ENCODE measurements at regions not wholly inside any gene's neighbourhood (a gene's known extent, or its start where the extent isn't known, plus 50 kb on each side); places are given as distances from the start of the nearest gene placed in this dataset.
"Not testable (repeated sequence)": the region's sequence is repeated elsewhere in the genome, so short reads cannot be mapped to it uniquely, and the experiment has no call there.

DNA sequence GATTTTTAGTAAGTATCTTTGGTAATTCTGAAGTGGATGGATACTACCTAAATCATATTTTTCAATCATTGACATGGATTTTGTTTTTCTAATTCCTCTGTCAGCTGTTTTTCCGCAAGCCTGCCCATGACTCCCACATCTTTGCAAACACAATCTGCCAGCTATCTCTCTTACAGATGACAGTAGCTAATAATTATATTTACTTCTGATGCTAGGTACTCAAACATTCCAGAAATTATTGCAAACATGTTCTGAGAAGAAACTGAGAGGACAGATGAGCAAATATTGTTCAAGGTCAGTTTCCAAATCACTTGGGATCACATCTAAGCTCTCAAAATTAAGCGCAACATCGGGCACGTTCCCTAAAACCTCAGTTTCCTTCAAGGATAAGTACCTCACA is 270.0 kb upstream of the CDH19 start:
- no peak overlapping the region for H3K4me3 Mint-ChIP-seq
- H3K9me3 Mint-ChIP-seq, result peaks cover 0 to 4% (median 0%) of the 10 kb centered on the region in 3 donors
- ChIA-PET CTCF (no interaction called here), POLR2A (no interaction called here)
- ATAC-seq (replicated peaks in 1 of 4), result no peak
- Histone ChIP-seq H3K9me3 (no peaks in the 10 kb centered on the region), H3K4me1 (ENCODE audit: control insufficient read depth in 1 of 2, extremely low read depth in 1 of 2, insufficient read depth in 2 of 2, low read length in 2 of 2) (no peaks in the 10 kb centered on the region), H3K27ac (ENCODE audit: low read length) (no peak overlapping the region), H3K4me3 (ENCODE audit: control insufficient read depth in 1 of 2, extremely low read depth in 1 of 2, low read length in 1 of 2) (no peak overlapping the region), H3K36me3 (ENCODE audit: control insufficient read depth in 2 of 2, extremely low read depth in 1 of 2, insufficient read depth in 1 of 2, low read length in 1 of 2) (no peaks in the 10 kb centered on the region), H3K27me3 (replicated peaks in 1 of 2; ENCODE audit: control insufficient read depth in 2 of 2, extremely low read depth in 1 of 2, insufficient read depth in 2 of 2, low read length in 1 of 2) (no peaks in the 10 kb centered on the region)
- no peaks in the 10 kb centered on the region for H3K36me3 Mint-ChIP-seq
- H3K27ac Mint-ChIP-seq, result no peak overlapping the region
- no peaks in the 10 kb centered on the region for H3K4me1 Mint-ChIP-seq
- no CpG with 5 or more reads among the region's 4 CpGs for WGBS (ENCODE audit: insufficient coverage)
- DNase-seq, result no peak
- H3K27me3 Mint-ChIP-seq, result no peaks in the 10 kb centered on the region

DNA sequence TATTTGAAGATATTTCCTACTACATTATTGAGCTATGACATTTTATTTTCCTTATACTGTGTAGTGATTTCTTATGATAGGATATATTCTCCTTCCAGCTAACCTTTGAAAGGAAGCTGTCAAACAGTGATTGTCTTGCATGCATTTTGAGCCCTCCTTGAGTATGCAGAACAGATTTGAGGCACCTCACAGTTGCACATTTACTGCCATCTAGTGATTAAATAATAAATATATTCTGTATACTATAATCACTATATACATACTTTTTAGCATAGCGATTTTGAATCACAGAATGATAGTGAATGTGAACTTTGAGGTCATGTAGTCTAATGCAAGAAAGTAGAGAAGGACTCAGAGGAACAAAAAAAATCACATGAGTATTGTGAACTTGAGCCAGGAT is 268.4 kb upstream of the CDH19 start:
- Histone ChIP-seq H3K36me3 (ENCODE audit: control insufficient read depth in 2 of 2, extremely low read depth in 1 of 2, insufficient read depth in 1 of 2, low read length in 1 of 2) (no peaks in the 10 kb centered on the region), H3K27me3 (replicated peaks in 1 of 2; ENCODE audit: control insufficient read depth in 2 of 2, extremely low read depth in 1 of 2, insufficient read depth in 2 of 2, low read length in 1 of 2) (no peaks in the 10 kb centered on the region), H3K27ac (ENCODE audit: low read length) (no peak overlapping the region), H3K4me1 (ENCODE audit: control insufficient read depth in 1 of 2, extremely low read depth in 1 of 2, insufficient read depth in 2 of 2, low read length in 2 of 2) (no peaks in the 10 kb centered on the region), H3K9me3 (no peaks in the 10 kb centered on the region), H3K4me3 (ENCODE audit: control insufficient read depth in 1 of 2, extremely low read depth in 1 of 2, low read length in 1 of 2) (no peak overlapping the region)
- ChIA-PET CTCF (interaction anchor here in 1 of 2 donors (0.6 kb wide), 1 partner anchor 11 kb away, joined by 3 read pairs; no protein-coding TSS in a partner anchor), POLR2A (no interaction called here)
- Mint-ChIP-seq H3K4me3 (no peak overlapping the region), H3K27me3 (no peaks in the 10 kb centered on the region), H3K27ac (no peak overlapping the region), H3K4me1 (no peaks in the 10 kb centered on the region), H3K9me3 (peaks cover 0 to 4% (median 0%) of the 10 kb centered on the region in 3 donors), H3K36me3 (no peaks in the 10 kb centered on the region)
- WGBS (ENCODE audit: insufficient coverage), result no CpG with 5 or more reads among the region's 1 CpG
- ATAC-seq (replicated peaks in 1 of 4) (no peak), DNase-seq (no peak)

GRCh38 chr18:66867653-66868052 is 263.8 kb upstream of the CDH19 start:
- Histone ChIP-seq H3K27ac (ENCODE audit: low read length) (no peak overlapping the region), H3K4me3 (ENCODE audit: control insufficient read depth in 1 of 2, extremely low read depth in 1 of 2, low read length in 1 of 2) (no peak overlapping the region), H3K36me3 (ENCODE audit: control insufficient read depth in 2 of 2, extremely low read depth in 1 of 2, insufficient read depth in 1 of 2, low read length in 1 of 2) (no peaks in the 10 kb centered on the region), H3K4me1 (ENCODE audit: control insufficient read depth in 1 of 2, extremely low read depth in 1 of 2, insufficient read depth in 2 of 2, low read length in 2 of 2) (no peaks in the 10 kb centered on the region), H3K9me3 (no peaks in the 10 kb centered on the region), H3K27me3 (replicated peaks in 1 of 2; ENCODE audit: control insufficient read depth in 2 of 2, extremely low read depth in 1 of 2, insufficient read depth in 2 of 2, low read length in 1 of 2) (no peaks in the 10 kb centered on the region)
- no peak overlapping the region for H3K4me3 Mint-ChIP-seq
- ChIA-PET POLR2A (interaction anchor here in 1 of 2 donors (0.9 kb wide), 1 partner anchor 18 kb away, joined by 3 read pairs; no protein-coding TSS in a partner anchor), CTCF (no interaction called here)
- no peaks in the 10 kb centered on the region for H3K27me3 Mint-ChIP-seq
- WGBS (ENCODE audit: insufficient coverage), result 31% methylated on average over 2 of the region's 4 CpGs
- no peak for ATAC-seq (replicated peaks in 1 of 4)
- no peaks in the 10 kb centered on the region for H3K36me3 Mint-ChIP-seq
- no peaks in the 10 kb centered on the region for H3K4me1 Mint-ChIP-seq
- no peak overlapping the region for H3K27ac Mint-ChIP-seq
- DNase-seq, result no peak
- peaks cover 0 to 4% (median 0%) of the 10 kb centered on the region in 3 donors for H3K9me3 Mint-ChIP-seq

GRCh38 chr18:66866427-66866940 is 262.6 kb upstream of the CDH19 start:
- H3K27ac ChIP-seq (ENCODE audit: low read length); H3K27me3 Mint-ChIP-seq; H3K27me3 ChIP-seq (replicated peaks in 1 of 2; ENCODE audit: control insufficient read depth in 2 of 2, extremely low read depth in 1 of 2, insufficient read depth in 2 of 2, low read length in 1 of 2); POLR2A ChIA-PET; ATAC-seq (replicated peaks in 1 of 4); H3K27ac Mint-ChIP-seq; H3K4me3 Mint-ChIP-seq; H3K36me3 Mint-ChIP-seq; H3K4me3 ChIP-seq (ENCODE audit: control insufficient read depth in 1 of 2, extremely low read depth in 1 of 2, low read length in 1 of 2); H3K4me1 ChIP-seq (ENCODE audit: control insufficient read depth in 1 of 2, extremely low read depth in 1 of 2, insufficient read depth in 2 of 2, low read length in 2 of 2); DNase-seq; CTCF ChIA-PET; H3K36me3 ChIP-seq (ENCODE audit: control insufficient read depth in 2 of 2, extremely low read depth in 1 of 2, insufficient read depth in 1 of 2, low read length in 1 of 2); H3K9me3 Mint-ChIP-seq; H3K4me1 Mint-ChIP-seq; H3K9me3 ChIP-seq: not testable (repeated sequence)
- WGBS (ENCODE audit: insufficient coverage), result 92% methylated on average over 21 of the region's 43 CpGs

DNA sequence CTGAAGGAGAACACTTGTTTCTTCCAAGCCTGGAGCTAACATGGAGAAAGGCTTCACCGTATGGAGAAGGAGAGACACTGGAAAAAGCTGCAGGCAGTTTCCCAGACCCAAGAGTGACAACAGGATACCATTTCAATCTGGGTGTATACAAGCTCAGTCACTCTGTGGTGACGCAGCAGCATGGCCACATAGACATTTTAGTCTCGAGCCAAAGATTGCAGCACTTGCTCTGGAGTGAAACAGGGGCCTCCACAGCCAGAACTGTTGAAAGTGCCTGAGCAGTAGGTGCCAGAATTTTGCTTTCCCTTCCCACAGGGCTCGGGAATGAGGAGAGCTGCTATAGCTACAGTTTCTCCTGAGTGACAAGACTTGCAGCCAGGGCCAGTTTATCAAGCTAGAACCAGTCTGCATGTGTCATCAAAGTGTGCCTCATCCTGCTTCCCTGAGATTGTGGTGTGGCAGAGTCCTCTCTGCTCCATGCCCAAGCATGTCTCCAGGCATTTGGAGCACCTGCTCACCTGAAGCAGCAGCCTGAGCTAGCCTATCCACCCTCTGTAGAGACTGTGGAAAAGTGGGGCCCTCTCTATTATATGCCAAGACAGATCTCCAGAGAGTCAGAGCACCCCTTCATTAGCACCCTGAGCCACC is 234.6 kb upstream of the CDH19 start:
- no peak for ATAC-seq (replicated peaks in 1 of 4)
- no peaks in the 10 kb centered on the region for H3K27me3 Mint-ChIP-seq
- no peak overlapping the region for H3K4me3 Mint-ChIP-seq
- no peaks in the 10 kb centered on the region for H3K4me1 ChIP-seq (ENCODE audit: control insufficient read depth in 1 of 2, extremely low read depth in 1 of 2, insufficient read depth in 2 of 2, low read length in 2 of 2)
- H3K27ac Mint-ChIP-seq, result no peak overlapping the region
- no peaks in the 10 kb centered on the region for H3K36me3 Mint-ChIP-seq
- no peaks in the 10 kb centered on the region for H3K27me3 ChIP-seq (replicated peaks in 1 of 2; ENCODE audit: control insufficient read depth in 2 of 2, extremely low read depth in 1 of 2, insufficient read depth in 2 of 2, low read length in 1 of 2)
- peaks cover 0 to 13% (median 5%) of the 10 kb centered on the region in 3 donors for H3K9me3 Mint-ChIP-seq
- no peak overlapping the region for H3K4me3 ChIP-seq (ENCODE audit: control insufficient read depth in 1 of 2, extremely low read depth in 1 of 2, low read length in 1 of 2)
- DNase-seq, result no peak
- H3K9me3 ChIP-seq, result no peaks in the 10 kb centered on the region
- H3K36me3 ChIP-seq (ENCODE audit: control insufficient read depth in 2 of 2, extremely low read depth in 1 of 2, insufficient read depth in 1 of 2, low read length in 1 of 2), result no peaks in the 10 kb centered on the region
- H3K4me1 Mint-ChIP-seq, result no peaks in the 10 kb centered on the region
- ChIA-PET POLR2A (no interaction called here), CTCF (no interaction called here)
- WGBS (ENCODE audit: insufficient coverage), result 69% methylated on average over 4 of the region's 4 CpGs
- H3K27ac ChIP-seq (ENCODE audit: low read length), result no peak overlapping the region

- H3K9me3 ChIP-seq, result no peaks in the 10 kb centered on the region
- POLR2A ChIA-PET, result no interaction called here
- no peak overlapping the region for H3K27ac ChIP-seq (ENCODE audit: low read length)
- H3K9me3 Mint-ChIP-seq, result peaks cover 0 to 4% (median 2%) of the 10 kb centered on the region in 3 donors
- ATAC-seq (replicated peaks in 1 of 4), result no peak
- no peak for DNase-seq
- no peak overlapping the region for H3K4me3 Mint-ChIP-seq
- H3K27me3 ChIP-seq (replicated peaks in 1 of 2; ENCODE audit: control insufficient read depth in 2 of 2, extremely low read depth in 1 of 2, insufficient read depth in 2 of 2, low read length in 1 of 2), result no peaks in the 10 kb centered on the region
- CTCF ChIA-PET, result no interaction called here
- no peaks in the 10 kb centered on the region for H3K27me3 Mint-ChIP-seq
- no peaks in the 10 kb centered on the region for H3K4me1 ChIP-seq (ENCODE audit: control insufficient read depth in 1 of 2, extremely low read depth in 1 of 2, insufficient read depth in 2 of 2, low read length in 2 of 2)
- no peak overlapping the region for H3K27ac Mint-ChIP-seq
- whole genome bisulfite sequencing (ENCODE audit: insufficient coverage), result 92% methylated on average over 2 of the region's 4 CpGs
- no peaks in the 10 kb centered on the region for H3K36me3 ChIP-seq (ENCODE audit: control insufficient read depth in 2 of 2, extremely low read depth in 1 of 2, insufficient read depth in 1 of 2, low read length in 1 of 2)
- no peaks in the 10 kb centered on the region for H3K4me1 Mint-ChIP-seq
- H3K4me3 ChIP-seq (ENCODE audit: control insufficient read depth in 1 of 2, extremely low read depth in 1 of 2, low read length in 1 of 2), result no peak overlapping the region
- no peaks in the 10 kb centered on the region for H3K36me3 Mint-ChIP-seq
Observed at GRCh38 chr18:66833646-66834045, 229.8 kb upstream of the CDH19 start.

DNA sequence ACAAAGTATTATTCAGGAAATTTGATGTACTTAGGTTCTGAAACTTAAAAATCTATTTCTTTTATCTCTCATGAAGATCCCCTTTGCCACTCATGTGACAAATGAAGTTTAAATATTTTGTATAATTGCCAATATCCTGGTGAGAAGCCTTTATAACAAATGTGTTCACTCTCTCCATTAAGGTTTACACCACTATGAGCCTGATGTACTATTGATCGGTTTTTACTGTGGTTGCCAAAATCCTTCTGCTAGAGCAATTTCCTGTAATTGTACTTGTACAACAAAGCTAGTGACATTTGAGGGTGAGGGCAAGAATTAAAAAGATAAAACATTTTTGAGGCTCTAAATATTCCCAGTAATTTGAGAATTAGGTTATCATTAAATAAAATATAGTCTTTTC is 222.3 kb upstream of the CDH19 start:
- DNase-seq (no peak), ATAC-seq (replicated peaks in 1 of 4) (no peak)
- POLR2A ChIA-PET, result no interaction called here
- H3K27me3 Mint-ChIP-seq, result no peaks in the 10 kb centered on the region
- Histone ChIP-seq H3K27me3 (replicated peaks in 1 of 2; ENCODE audit: control insufficient read depth in 2 of 2, extremely low read depth in 1 of 2, insufficient read depth in 2 of 2, low read length in 1 of 2) (no peaks in the 10 kb centered on the region), H3K4me3 (ENCODE audit: control insufficient read depth in 1 of 2, extremely low read depth in 1 of 2, low read length in 1 of 2) (no peak overlapping the region), H3K36me3 (ENCODE audit: control insufficient read depth in 2 of 2, extremely low read depth in 1 of 2, insufficient read depth in 1 of 2, low read length in 1 of 2) (no peaks in the 10 kb centered on the region), H3K4me1 (ENCODE audit: control insufficient read depth in 1 of 2, extremely low read depth in 1 of 2, insufficient read depth in 2 of 2, low read length in 2 of 2) (no peaks in the 10 kb centered on the region), H3K9me3 (no peaks in the 10 kb centered on the region), H3K27ac (ENCODE audit: low read length) (no peak overlapping the region)
- no CpG with 5 or more reads among the region's 1 CpG for WGBS (ENCODE audit: insufficient coverage)
- no peak overlapping the region for H3K27ac Mint-ChIP-seq
- no peaks in the 10 kb centered on the region for H3K36me3 Mint-ChIP-seq
- no peaks in the 10 kb centered on the region for H3K4me1 Mint-ChIP-seq
- H3K9me3 Mint-ChIP-seq, result peaks cover 0 to 8% (median 3%) of the 10 kb centered on the region in 3 donors
- H3K4me3 Mint-ChIP-seq, result no peak overlapping the region
- CTCF ChIA-PET, result no interaction called here

All from T-cell (primary cell).